ENCODE measurements at regions not wholly inside any gene's neighbourhood (a gene's known extent, or its start where the extent isn't known, plus 50 kb on each side); places are given as distances from the start of the nearest gene placed in this dataset.

- H3K4me2 ChIP-seq (ENCODE audit: low read length) = no peak overlapping the region
- H3K27ac ChIP-seq (ENCODE audit: low read depth, low read length, poor library complexity, severe bottlenecking) = no peak overlapping the region
- H3K79me2 ChIP-seq (ENCODE audit: insufficient read depth, low read length) = no peaks in the 10 kb centered on the region
- H3K36me3 ChIP-seq (ENCODE audit: insufficient read depth, low read length) = no peaks in the 10 kb centered on the region
- TF ChIP-seq CTCF (IDR thresholded peaks at IDR 0.05; ENCODE audit: low read length) = no peak
- no peak for TF ChIP-seq EZH2 (IDR thresholded peaks at IDR 0.05; ENCODE audit: borderline replicate concordance, low read length)
- H3K9me3 ChIP-seq (ENCODE audit: low read length) = no peaks in the 10 kb centered on the region
- no peak overlapping the region for H3K4me3 ChIP-seq (ENCODE audit: low read depth, low read length, poor library complexity, severe bottlenecking)
- H2AFZ ChIP-seq (ENCODE audit: low read length) = no peak overlapping the region
- no peaks in the 10 kb centered on the region for H3K9me2 ChIP-seq (ENCODE audit: low read depth, low read length)
- no peaks in the 10 kb centered on the region for H4K20me1 ChIP-seq (ENCODE audit: insufficient read depth, low read length)
- no peaks in the 10 kb centered on the region for H3K27me3 ChIP-seq (ENCODE audit: insufficient read depth, low read length)
- H3K4me1 ChIP-seq (ENCODE audit: insufficient read depth, low read length, severe bottlenecking) = no peaks in the 10 kb centered on the region
- H3F3A ChIP-seq (ENCODE audit: insufficient read depth, low read length) = no peaks in the 10 kb centered on the region
- no peak overlapping the region for H3K9ac ChIP-seq (ENCODE audit: low read length)
Measured at GRCh38 chr9:19936598-19936997, 147.8 kb upstream of the SLC24A2 start.

GRCh38 chr9:19935422-19935821, 146.6 kb upstream of the SLC24A2 start:
- no peaks in the 10 kb centered on the region for H3F3A ChIP-seq (ENCODE audit: insufficient read depth, low read length)
- no peaks in the 10 kb centered on the region for H3K9me3 ChIP-seq (ENCODE audit: low read length)
- no peak overlapping the region for H3K4me2 ChIP-seq (ENCODE audit: low read length)
- no peaks in the 10 kb centered on the region for H3K4me1 ChIP-seq (ENCODE audit: insufficient read depth, low read length, severe bottlenecking)
- H3K36me3 ChIP-seq (ENCODE audit: insufficient read depth, low read length) = no peaks in the 10 kb centered on the region
- H2AFZ ChIP-seq (ENCODE audit: low read length) = no peak overlapping the region
- H3K4me3 ChIP-seq (ENCODE audit: low read depth, low read length, poor library complexity, severe bottlenecking) = no peak overlapping the region
- no peaks in the 10 kb centered on the region for H3K9me2 ChIP-seq (ENCODE audit: low read depth, low read length)
- no peaks in the 10 kb centered on the region for H3K79me2 ChIP-seq (ENCODE audit: insufficient read depth, low read length)
- no peaks in the 10 kb centered on the region for H4K20me1 ChIP-seq (ENCODE audit: insufficient read depth, low read length)
- no peak overlapping the region for H3K9ac ChIP-seq (ENCODE audit: low read length)
- TF ChIP-seq EZH2 (IDR thresholded peaks at IDR 0.05; ENCODE audit: borderline replicate concordance, low read length) (no peak), CTCF (IDR thresholded peaks at IDR 0.05; ENCODE audit: low read length) (no peak)
- no peak overlapping the region for H3K27ac ChIP-seq (ENCODE audit: low read depth, low read length, poor library complexity, severe bottlenecking)
- no peaks in the 10 kb centered on the region for H3K27me3 ChIP-seq (ENCODE audit: insufficient read depth, low read length)

- Histone ChIP-seq H3K9me2 (ENCODE audit: low read depth, low read length) (no peaks in the 10 kb centered on the region), H4K20me1 (ENCODE audit: insufficient read depth, low read length) (no peaks in the 10 kb centered on the region), H3K4me3 (ENCODE audit: low read depth, low read length, poor library complexity, severe bottlenecking) (no peak overlapping the region), H3K9me3 (ENCODE audit: low read length) (no peaks in the 10 kb centered on the region), H3K27ac (ENCODE audit: low read depth, low read length, poor library complexity, severe bottlenecking) (no peak overlapping the region), H3K36me3 (ENCODE audit: insufficient read depth, low read length) (no peaks in the 10 kb centered on the region), H3K9ac (ENCODE audit: low read length) (no peak overlapping the region), H3K4me2 (ENCODE audit: low read length) (no peak overlapping the region), H3K79me2 (ENCODE audit: insufficient read depth, low read length) (no peaks in the 10 kb centered on the region), H3F3A (ENCODE audit: insufficient read depth, low read length) (no peaks in the 10 kb centered on the region), H3K27me3 (ENCODE audit: insufficient read depth, low read length) (no peaks in the 10 kb centered on the region), H2AFZ (ENCODE audit: low read length) (no peak overlapping the region), H3K4me1 (ENCODE audit: insufficient read depth, low read length, severe bottlenecking) (no peaks in the 10 kb centered on the region)
- TF ChIP-seq CTCF (IDR thresholded peaks at IDR 0.05; ENCODE audit: low read length) (no peak), EZH2 (IDR thresholded peaks at IDR 0.05; ENCODE audit: borderline replicate concordance, low read length) (no peak)
Measured at GRCh38 chr9:19934301-19934871, 145.5 kb upstream of the SLC24A2 start.
